ENCODE measurements at regions not wholly inside any gene's neighbourhood (a gene's known extent, or its start where the extent isn't known, plus 50 kb on each side); places are given as distances from the start of the nearest gene placed in this dataset.

- TF ChIP-seq SMAD5 (IDR thresholded peaks at IDR 0.05; ENCODE audit: low read depth) = no peak
- TF ChIP-seq USF1 (IDR thresholded peaks at IDR 0.05; ENCODE audit: borderline replicate concordance, extremely low read length, insufficient read depth, low read depth, low read length) = no peak
- no peak for TF ChIP-seq ATF7 (IDR thresholded peaks at IDR 0.05; ENCODE audit: low read depth)
- TF ChIP-seq PBX3 (IDR thresholded peaks at IDR 0.05; ENCODE audit: insufficient replicate concordance, low read depth, low read length) = no peak
These were observed 121.7 kb upstream of the JAG1 start (continued) for GRCh38 chr20:10795286-10796026.

- H4K20me1 ChIP-seq (ENCODE audit: control insufficient read depth, insufficient read depth) = no peaks in the 10 kb centered on the region
- 0% methylated on average over 3 of the region's 3 CpGs for WGBS (ENCODE audit: insufficient coverage, insufficient replicate concordance, low lambda C conversion rate, missing lambda C conversion rate)
- no peak for ATAC-seq
- H3K27me3 ChIP-seq (replicated peaks in 1 of 2; ENCODE audit: control insufficient read depth in 2 of 2, insufficient read depth in 2 of 2, low read length in 1 of 2) = no peaks in the 10 kb centered on the region; a peak in 2 of 4 replicates
- no peaks in the 10 kb centered on the region for H3K36me3 ChIP-seq (ENCODE audit: control insufficient read depth in 2 of 2, insufficient read depth in 2 of 2, low read length in 1 of 2)
- no peaks in the 10 kb centered on the region for H3K79me2 ChIP-seq (ENCODE audit: control insufficient read depth, insufficient read depth, low read length)
- no peaks in the 10 kb centered on the region for H3K4me1 ChIP-seq (ENCODE audit: control insufficient read depth, insufficient read depth, low read length)
- no peaks in the 10 kb centered on the region; the same call in 2 of the 3 replicates for H3K9me3 ChIP-seq (replicated peaks; ENCODE audit: control insufficient read depth, insufficient read depth, low read length)
- H3K4me3 ChIP-seq = no peak overlapping the region
- in situ Hi-C loops (cut with MboI) = no loop called here
- H2AFZ ChIP-seq (ENCODE audit: control insufficient read depth, low read depth, low read length) = no peak overlapping the region
- SMC1A ChIA-PET (ENCODE audit: uncharacterized antibody, unreplicated experiment) = no interaction called here
- RAD21 ChIA-PET (ENCODE audit: unreplicated experiment) = no interaction called here
- no peak overlapping the region for H3K4me2 ChIP-seq (ENCODE audit: control insufficient read depth, insufficient read depth)
- no peak overlapping the region for H3K9ac ChIP-seq (ENCODE audit: control insufficient read depth, insufficient read depth, low read length)
- H3K27ac ChIP-seq (ENCODE audit: control insufficient read depth, insufficient read depth) = no peak overlapping the region
- CTCF ChIA-PET = no interaction called here
- POLR2A ChIA-PET = no interaction called here
- no peak for DNase-seq (ENCODE audit: low read depth, low spot score)
- intact Hi-C loops (cut with micrococcal nuclease; ENCODE audit: unreplicated experiment) = no loop called here
- no TSS peak for BruUV-seq (replicated peaks)
- no peak for FAIRE-seq
- TF ChIP-seq IRF5 (IDR thresholded peaks at IDR 0.05; ENCODE audit: borderline replicate concordance) (no peak), POLR2AphosphoS2 (IDR thresholded peaks at IDR 0.05; ENCODE audit: low read depth, low read length) (no peak), JUND (IDR thresholded peaks at IDR 0.05; ENCODE audit: low read depth, low read length) (no peak), ZNF274 (IDR thresholded peaks at IDR 0.05; ENCODE audit: insufficient read depth, insufficient read length) (no peak), RELA (IDR thresholded peaks at IDR 0.05; ENCODE audit: borderline replicate concordance, partially characterized antibody) (no peak), ZBTB40 (IDR thresholded peaks at IDR 0.05; ENCODE audit: borderline replicate concordance) (no peak)
These were observed 125.0 kb upstream of the JAG1 start for GRCh38 chr20:10798811-10799210.

Data from GM12878 (cell line).